Activated CD4-positive, CD25-positive, alpha-beta regulatory T cell treated with anti-CD3 and anti-CD28 coated beads, Interleukin-2, amount 50 U/mL, for 24 hours (primary cell): ENCODE measurements at regions not wholly inside any gene's neighbourhood (a gene's known extent, or its start where the extent isn't known, plus 50 kb on each side); places are given as distances from the start of the nearest gene placed in this dataset.
A peak's percentile ranks its signal among the peaks of the same experiment; 100 is the strongest.

ENCODE experiments used
- ATAC-seq, 2 donors: fragments of 150-1000 bp; cut with Tn5 transposase; one replicate each; pipeline ENCODE4 v1.10.0; 2021; ENCODE audit warnings: mild to moderate bottlenecking in 1 of 2, moderate library complexity in 1 of 2

DNA sequence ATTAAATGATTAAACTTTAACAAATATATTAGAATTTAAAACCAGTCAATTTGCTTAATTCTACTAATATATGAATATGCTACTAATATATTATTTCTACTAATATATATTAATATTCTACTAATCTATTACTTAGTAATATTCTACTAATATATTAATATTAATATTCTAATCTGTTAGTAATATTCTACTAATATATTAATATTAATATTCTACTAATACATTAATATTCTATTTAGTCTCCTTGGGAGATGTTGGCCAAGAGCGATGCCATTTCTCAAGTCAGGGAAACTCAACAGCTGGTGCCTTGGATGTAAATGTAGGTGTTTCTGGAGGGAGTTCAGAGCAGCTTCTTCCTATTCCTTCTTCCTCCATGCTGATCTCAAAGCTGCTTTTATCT is 259.2 kb upstream of the TMTC4 start:
- no peak for ATAC-seq

DNA sequence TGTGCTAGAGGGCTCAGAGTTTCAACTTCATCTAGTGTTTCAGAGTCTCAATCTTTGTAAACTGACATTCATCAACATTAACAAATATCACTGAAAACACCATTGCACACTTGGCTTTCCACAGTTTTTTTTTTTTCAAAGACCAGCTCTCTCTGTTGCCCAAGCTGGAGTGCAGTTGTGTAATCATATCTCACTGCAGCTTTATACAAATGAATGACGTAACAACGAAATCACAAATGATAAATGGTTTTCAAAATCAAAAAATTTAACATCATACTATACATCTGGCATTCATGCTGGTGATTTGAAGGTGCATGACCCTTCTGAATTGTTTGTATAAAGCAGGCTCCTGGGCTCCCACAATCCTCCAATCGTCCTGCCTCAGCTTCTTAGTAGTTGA is 248.0 kb upstream of the TMTC4 start:
- ATAC-seq = no peak

DNA sequence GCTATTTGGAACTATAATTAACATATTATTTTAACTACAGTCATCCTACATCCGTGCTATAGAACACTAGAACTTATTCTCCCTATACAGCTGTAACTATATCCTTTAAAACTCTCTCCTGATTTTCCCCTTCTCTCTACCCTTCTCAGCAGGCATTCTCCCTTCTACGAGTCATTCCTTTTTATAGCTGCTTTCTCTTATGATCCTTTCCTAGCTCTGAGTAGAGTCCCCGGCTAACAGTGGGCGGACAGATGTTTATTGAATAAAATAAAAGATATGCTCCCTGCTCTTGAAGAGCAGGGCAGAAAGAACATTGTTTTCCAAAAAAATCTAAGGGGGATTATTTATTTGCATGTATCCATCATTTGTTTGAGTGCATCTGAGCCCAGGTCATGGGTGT is 246.5 kb upstream of the TMTC4 start:
- no peak for ATAC-seq

DNA sequence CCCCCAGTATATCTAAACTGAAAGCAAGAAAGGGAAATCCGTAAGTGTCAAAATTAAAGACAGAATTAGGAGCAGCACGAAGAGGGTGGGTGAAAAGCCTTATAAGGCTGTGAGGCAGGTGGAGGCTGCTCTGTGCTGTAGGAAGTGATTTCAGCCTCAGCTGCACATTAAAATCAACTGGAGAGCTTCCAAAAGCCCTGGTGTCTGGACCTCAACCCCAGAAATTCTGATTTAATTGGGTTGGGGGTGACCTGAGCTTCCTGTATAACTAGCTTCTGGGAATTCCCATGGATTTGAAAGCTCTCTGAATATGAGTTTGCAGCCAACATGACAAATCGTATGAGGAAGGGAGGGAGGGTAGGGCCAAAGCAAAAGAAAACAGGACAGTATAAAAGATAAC is 242.4 kb upstream of the TMTC4 start:
- ATAC-seq = no peak

DNA sequence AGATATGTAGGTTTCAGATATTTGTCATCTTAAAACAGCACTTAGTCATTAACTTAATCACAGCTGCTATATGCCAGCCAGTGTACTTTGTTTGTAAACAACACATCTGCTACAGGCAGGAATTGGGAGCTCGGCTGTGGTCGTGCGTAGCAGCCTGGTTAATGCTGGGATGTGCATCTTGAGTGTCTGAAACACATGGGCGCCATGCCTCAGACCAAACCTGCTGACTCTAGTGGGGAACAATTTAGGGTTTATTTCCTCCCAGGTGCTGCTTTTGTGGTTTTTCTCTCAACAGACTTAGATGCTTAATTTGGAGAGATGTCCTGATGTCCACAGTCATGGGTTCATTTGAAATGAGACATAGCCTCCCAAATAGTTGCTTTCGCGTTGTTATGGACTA is 238.5 kb upstream of the TMTC4 start:
- ATAC-seq = no peak

DNA sequence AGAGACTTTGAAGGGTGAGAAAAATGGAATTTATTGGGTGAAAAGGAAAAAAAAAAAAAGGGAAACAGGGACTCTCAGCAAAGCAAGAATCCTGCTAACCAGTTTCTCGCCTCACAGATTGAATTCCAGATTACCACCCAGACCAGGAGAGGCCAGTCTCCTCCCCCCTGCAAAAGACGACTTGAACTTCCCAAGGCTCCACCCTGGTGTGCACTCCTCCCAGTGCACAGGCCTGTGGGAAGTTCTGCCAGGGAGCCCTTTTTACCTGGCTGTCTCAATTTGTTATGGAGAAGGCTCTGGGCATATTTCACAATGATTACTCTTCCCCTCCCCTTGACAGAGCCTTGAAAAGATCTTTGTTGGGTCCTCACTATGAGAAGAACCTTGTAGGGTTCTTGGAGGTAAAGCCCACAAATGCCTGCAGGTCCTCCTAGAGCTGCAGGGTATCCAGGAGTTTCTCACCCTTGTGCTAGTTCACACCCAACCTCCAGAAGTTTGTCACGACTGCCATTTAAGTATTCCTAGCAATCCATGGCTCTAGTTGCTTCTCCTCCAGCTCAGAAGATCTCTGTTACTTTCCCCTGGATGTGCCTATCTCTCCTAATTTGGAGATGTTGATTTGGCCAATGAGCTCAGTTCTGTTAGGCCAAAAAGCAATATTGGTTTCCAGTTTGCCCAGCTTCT is 229.8 kb upstream of the TMTC4 start:
- ATAC-seq = no peak

DNA sequence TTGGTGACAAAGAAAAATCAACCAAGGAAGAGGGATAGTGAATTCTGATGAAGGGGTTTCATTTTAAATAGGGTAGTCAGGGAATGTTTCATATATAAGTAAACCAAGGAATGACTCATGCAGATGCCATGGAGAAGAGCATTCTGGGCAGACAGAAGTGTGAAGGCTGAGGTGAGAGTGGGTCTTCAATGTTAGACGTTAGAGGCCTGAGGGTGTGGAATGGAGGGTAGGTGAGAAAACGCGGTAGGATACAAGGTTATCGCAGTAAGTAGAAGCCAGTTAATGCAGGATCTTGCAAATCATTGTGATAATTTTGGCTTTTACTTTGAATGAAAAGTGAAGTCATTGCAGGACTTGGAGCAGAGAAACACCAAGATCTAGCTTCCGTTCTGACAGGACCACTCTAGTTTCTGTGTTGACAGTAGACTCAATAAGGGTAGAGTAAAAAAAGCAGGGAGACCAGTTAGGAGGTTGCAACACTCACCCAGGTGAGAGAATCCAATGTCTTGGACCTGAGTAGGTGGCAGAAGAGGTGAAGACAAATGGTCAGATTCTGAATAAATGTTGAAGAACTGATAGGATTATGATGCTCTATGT is 225.2 kb upstream of the TMTC4 start:
- ATAC-seq = no peak

DNA sequence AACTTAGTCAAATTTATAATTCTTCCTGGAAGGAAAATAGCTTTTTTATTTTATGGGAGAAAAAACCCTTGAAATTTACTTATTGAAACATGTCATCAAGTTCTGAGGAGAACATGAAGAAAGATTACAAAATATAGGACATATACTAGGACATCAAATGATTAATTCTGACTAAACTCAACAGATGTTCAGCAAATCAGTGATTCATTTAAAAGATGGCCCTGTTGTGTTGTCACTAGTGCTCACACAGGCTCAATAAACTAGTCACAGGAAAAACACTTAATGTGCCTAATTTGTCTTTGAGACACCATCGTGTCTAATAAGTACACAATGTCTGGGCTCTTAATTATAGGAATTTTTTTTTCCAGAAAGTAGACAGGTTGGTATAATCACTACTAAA is 223.8 kb upstream of the TMTC4 start:
- no peak for ATAC-seq

DNA sequence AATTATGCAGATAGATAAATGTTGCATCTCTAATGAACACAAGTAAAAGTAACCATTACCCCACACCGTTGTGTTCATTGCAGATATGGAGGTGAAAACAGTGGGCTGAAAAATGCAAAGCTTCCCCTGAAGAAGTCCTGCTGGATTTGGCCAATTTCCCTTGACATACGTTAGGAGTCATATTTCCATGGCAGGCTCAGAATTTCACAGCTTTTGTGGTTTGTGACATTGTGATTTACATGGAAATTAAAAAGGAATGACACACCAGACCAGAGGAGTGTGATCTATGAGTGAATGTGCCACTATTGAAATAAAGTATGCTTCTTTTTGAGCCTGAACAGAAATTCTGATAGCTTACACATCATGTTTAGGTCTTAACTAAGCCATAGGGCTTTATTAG is 221.1 kb upstream of the TMTC4 start:
- no peak for ATAC-seq

DNA sequence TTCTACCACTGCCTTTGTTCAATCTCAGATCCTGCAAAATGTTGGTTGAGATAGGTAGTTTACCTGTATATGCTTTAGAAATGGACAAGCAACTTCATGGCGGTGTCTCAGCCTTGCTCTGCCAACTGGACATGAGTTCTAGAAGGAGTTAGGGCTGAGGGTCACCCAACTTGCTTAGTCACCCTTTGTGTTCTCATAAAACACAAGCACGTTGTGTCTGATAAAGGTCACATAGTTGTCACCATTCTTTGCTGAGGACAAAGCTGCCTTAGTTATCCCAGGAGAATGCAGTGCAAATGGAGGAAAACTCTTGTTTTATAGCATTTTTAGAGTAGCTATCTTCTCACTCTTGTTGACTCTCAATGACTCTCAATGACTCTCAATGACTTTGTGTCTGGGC is 218.4 kb upstream of the TMTC4 start:
- no peak for ATAC-seq

DNA sequence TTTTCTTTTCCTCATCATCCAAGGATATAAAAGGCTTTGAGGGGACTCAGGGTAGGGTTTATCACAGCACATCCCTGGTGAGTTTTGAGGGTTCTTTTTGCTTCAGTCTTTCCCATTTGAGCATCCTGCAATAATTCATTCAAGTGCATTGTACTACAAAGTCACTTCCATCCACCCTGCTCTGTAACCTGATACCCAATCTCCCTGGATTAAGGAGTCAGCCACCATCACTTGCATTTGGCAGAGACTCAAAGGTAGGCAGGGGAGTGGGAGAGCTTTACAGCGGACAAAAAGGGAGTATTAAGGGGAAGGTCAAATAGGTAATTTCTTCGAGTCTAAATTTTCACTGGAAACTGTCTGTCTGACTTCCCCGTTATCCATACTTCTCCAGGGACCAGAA is 216.1 kb upstream of the TMTC4 start:
- no peak for ATAC-seq

DNA sequence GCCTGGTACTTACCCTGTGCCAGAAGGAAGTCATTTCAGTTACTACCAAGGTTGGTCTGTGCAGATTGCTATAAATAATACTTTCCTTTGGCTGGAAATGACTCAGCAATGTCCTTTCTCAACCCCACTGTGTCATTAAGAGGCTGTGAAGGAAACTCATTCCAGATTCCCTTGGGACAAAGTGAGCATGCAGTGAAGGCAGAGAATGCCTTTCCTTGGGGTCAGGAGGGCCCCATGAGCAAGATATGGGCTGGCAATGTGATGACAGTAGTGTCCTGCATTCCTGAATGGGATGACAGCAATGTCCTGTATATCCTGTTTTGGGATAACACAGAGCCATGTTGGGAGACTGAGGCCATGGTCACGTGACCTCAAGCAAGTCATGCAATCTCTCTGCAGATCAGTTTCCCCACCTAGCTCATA is 213.1 kb upstream of the TMTC4 start:
- no peak for ATAC-seq

DNA sequence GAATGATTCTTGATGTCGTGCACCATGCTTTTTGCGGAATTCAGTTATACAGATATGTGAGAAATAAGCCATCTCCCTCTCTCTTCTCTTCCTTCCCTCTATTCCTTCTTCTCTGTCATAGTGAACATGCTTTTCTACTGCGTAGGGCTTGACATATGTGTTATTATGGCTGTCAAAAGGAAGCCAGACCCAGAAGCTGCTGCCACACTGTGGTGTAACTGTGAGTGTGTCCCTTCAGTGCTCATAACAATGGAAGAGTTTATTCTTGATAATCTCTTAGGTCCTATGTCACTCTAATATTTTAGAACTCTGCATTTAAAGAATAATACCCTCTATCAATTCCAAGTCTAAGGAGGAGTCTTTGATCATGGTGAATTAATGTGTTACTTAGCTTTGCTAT is 208.9 kb upstream of the TMTC4 start:
- ATAC-seq = no peak

DNA sequence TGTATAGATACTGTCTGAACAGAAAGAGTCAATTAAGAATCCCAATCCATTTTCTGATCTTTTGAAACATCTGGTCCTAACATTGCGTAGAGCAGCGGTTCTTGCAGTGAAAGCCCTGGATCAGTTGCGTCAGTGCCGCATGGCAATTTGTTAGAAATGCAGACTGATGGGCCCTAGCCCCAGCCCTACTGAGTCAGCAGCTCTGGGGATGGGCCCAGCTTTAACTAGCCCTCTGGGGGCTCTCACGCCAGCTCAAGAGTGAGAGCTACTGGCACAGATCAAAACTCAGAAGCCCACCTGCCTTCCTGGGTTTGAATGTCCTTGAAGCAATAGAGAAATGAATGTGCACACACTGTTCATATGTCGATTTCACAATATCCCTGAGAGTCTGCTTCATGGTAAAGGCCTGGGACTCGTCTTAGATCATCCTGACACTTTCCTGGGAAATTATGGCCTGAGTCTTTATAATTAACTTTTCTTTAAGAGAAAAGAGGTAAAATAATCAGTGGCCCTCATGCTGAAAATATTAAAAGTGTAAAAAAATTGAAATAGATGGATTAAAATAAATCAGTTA is 206.8 kb upstream of the TMTC4 start:
- no peak for ATAC-seq

DNA sequence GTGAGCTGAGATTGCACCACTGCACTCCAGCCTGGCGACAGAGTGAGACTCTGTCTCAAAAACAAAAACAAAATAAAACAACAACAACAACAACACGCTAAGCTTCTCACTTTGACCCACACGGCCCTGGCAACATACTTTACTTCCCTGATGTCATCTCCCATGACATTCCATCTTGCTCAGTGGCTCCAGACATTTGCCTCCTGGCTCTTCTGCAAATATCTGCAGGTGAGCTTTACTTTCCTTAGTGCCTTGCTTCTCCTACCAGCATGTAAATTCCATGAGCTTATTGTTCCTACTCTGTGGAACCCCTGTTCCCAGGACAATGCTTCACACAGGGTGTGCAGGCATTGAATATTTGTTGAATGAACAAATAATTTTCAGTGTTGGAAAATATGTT is 205.6 kb upstream of the TMTC4 start:
- ATAC-seq = no peak

DNA sequence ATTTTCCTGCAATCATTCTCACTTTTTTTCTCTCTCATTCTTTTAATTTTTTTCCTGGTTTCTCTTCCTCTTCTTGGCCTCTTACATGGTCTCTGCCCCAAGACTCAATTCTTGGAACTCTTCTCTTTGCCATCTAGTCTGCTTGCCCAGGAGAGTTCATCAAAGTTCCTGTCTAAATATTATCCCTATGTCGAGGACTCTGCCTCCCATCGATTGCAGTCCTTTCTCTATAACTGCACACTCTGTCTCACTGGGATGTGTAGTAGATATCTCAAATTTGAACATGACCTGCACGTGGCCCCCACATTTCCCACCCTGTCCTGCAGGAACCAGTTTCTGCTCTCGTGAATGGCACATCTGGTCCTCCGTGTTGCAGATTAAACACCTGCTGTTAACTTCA is 204.7 kb upstream of the TMTC4 start:
- no peak for ATAC-seq

DNA sequence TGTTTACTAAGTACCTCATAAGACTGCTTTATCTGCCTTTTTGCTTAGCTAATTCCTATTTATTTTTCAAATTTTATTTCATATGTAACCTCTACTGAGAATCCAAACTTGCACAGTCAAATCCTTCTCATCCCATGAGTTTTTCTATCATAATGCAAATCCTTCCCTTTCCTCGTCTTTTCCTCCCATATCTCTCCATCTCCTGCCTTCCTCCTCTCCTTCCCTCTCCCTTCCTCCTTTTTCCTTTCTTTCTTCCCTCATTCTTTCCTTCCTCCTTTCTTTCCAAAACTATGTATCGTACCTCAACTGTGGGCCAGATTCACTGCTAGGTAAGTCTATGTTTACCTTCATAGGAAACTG is 201.4 kb upstream of the TMTC4 start:
- no peak for ATAC-seq

DNA sequence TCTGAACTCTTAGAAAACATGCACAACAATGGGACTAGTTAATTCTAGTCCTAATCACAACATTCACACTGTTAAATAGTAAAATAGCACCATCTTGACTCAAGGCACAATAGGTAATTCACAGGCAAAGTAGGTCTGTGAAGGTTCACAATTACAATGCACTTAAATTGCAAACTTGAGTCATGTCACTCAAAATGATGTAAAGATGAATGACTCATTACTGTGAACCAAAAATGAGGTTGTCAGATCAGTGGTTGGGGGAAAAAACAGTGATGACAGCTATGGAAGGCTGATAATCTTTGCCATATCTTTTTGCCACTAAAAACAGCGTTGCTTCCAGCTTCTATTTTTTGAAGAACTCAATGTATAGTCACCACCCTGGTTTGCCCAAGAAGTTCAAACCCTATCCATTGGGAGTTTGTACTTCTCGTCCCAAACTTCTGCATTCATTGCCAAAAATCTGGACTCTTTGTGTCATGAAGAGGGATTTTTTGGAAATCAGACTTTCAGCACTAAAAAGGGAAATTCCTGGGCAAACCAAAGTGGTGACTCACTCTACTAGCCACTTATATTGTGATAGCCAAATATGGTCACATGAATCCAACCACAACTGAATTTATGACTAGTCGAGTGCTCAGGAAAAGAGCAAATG is 200.9 kb upstream of the TMTC4 start:
- peak; percentile 65 to 68 for ATAC-seq

DNA sequence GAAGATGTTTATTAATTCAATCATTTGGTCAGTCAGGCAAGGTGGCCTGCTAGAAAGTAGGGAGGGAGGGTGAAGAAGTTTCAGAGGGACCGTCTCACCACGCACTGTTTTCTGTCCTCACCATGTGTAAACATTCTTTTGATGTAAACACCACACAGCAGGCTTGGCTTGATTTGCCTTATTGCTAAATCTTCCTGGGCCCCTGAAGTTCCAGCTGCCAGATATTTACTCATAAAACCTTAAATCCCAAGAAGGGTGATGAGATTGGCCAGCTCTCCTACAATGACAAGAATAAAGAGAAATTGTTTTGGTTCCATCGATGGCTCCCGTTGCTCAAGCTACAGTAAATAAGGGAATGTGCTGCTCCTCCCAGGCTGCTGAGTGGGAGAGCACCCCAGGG is 198.2 kb upstream of the TMTC4 start:
- ATAC-seq = no peak

DNA sequence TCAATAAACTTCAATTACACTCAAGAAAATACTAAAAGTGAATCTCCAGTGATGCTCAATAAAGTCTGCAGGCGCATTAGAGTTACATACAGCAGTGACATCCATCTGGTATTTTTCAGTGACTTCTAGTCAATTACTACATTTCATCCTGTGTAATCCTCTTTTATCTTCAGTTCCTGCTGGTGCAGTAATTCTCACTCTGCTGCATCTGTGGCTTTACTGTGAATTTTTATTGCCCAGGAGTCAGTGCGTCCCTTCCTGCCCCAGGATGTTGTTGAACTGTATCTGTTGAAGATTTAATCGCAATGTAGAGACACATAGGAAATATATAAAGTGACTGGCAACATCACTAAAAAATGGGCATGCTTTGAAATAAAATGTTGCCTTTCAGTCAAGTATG is 196.3 kb upstream of the TMTC4 start:
- ATAC-seq = no peak

DNA sequence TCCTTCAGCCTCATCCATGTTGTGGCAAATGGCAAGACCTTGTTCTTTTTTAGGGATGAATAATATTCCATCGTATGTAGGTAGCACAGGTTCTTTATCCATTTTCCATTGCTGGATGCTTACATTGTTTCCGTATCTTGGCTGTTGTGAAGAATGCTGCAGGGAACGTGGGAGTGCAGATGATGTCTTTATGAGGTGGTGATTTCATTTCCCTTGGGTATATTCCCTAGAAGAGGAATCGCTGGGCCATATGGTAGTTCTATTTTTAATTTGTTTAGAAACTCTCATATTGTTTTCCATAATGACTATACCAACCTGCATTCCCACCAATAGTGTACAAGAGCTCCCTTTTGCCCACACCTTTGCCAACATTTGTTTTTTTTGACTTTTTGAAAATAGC is 186.3 kb upstream of the TMTC4 start:
- ATAC-seq = no peak

DNA sequence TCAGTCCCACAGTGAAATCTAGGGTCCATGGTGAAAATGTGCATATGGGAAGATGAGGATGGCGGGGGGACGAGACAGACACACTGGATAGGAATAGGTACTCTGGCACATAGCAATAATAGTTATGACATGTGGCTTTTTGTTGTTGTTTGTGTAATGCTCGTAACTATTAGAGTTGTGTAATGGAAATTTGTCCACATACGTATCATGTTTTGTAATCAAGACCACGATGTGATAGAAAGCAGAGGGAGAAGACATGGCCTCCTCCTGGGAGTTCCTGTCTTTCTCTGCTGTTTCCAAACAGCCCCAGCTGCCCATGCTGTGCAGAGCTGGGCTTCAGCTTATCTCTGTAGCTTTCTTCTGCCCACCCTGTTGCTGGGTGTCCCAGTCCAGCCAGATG is 185.3 kb upstream of the TMTC4 start:
- ATAC-seq = no peak

DNA sequence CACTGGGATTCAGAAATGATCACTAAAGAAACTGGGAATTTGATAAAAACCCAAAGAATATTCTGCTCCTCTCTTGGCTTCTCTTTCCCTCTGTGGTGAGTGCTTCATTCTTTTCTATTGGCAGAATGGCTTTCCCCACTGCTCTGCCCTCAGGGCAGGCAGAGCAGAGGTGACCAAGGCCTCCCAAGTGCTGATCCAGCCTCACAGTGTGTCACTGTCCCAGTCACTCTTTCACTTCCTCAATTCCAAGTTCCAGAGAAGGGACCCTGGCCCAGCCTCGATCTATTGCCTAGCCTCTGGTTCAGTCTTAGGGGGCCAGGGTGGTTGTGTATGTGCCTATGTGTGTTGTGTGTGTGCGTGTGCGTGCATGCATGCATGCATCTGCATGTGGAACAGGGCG is 180.6 kb upstream of the TMTC4 start:
- no peak for ATAC-seq

DNA sequence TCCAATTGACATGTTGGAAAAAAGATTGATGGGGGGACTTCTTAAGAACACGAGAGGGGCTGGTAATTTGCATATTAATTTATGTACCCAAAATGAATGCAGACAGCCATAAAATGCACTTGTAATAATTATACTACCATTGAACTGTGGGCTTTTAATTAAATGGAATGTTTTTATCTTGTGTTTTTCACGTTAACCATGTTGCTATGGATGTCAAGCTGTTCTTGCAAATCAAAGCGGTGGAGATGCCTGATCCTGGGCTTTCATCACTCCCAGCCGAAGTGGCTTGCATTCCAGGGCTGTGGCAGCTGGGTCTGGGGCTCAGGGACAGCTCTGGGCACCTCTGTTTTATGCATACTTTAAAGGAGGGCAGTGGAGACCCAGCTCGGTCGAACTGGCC is 179.4 kb upstream of the TMTC4 start:
- ATAC-seq = no peak
